ENCODE measurements at regions not wholly inside any gene's neighbourhood (a gene's known extent, or its start where the extent isn't known, plus 50 kb on each side); places are given as distances from the start of the nearest gene placed in this dataset.

DNA sequence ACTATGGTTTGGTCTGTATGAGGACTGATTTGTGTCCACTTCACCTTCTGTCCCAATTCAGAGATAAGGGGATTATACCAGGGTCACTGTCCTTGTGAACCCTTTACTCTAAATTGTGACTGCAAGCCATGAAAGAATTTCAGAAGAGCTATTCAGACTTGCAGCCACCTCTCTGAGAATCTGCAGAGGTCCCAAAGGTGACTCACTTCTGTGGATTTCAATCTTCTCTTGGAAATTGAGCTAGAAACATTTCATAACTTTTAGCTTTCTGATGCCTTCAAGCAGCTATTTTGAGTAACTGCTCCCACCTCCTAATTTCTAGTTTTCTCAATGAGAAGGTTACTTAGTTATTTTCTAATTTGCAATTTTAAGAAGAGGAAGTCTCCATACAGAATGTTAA lies 1242.4 kb upstream of the ACVR2A start:
- TF ChIP-seq POLR2A (IDR thresholded peaks at IDR 0.05) = no peak
- TF ChIP-seq, protein P1, sequence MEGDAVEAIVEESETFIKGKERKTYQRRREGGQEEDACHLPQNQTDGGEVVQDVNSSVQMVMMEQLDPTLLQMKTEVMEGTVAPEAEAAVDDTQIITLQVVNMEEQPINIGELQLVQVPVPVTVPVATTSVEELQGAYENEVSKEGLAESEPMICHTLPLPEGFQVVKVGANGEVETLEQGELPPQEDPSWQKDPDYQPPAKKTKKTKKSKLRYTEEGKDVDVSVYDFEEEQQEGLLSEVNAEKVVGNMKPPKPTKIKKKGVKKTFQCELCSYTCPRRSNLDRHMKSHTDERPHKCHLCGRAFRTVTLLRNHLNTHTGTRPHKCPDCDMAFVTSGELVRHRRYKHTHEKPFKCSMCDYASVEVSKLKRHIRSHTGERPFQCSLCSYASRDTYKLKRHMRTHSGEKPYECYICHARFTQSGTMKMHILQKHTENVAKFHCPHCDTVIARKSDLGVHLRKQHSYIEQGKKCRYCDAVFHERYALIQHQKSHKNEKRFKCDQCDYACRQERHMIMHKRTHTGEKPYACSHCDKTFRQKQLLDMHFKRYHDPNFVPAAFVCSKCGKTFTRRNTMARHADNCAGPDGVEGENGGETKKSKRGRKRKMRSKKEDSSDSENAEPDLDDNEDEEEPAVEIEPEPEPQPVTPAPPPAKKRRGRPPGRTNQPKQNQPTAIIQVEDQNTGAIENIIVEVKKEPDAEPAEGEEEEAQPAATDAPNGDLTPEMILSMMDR (IDR thresholded peaks at IDR 0.05) = no peak

Data from Peyer's patch (tissue), 4 donors.